Neural cell (in vitro differentiated cells): ENCODE measurements at regions not wholly inside any gene's neighbourhood (a gene's known extent, or its start where the extent isn't known, plus 50 kb on each side); places are given as distances from the start of the nearest gene placed in this dataset.

ENCODE experiments used
- H2AFZ ChIP-seq: fragments of 200-600, 300-800 bp; sonication (generic), shearing (Covaris generic); 2 replicates; pipeline ENCODE4 v1.6.0; 2014; ENCODE audit warnings: low read depth, mild to moderate bottlenecking, antibody characterized with exemption, low read length, moderate library complexity
- H3F3A ChIP-seq: fragments of 200-600 bp; shearing (Covaris generic); 2 replicates; pipeline ENCODE4 v1.6.1; 2016; ENCODE audit warnings: mild to moderate bottlenecking, moderate library complexity, mixed read lengths, antibody characterized with exemption, low read length; ENCODE audit not compliant: insufficient read depth, poor library complexity, severe bottlenecking
- H3K27ac ChIP-seq: fragments of 200-600, 300-800 bp; sonication (generic), shearing (Covaris generic); 2 replicates; pipeline ENCODE4 v1.5.1; 2014; ENCODE audit warnings: mild to moderate bottlenecking, low read length, moderate library complexity
- H3K27me3 ChIP-seq: fragments of 300-800, 200-600 bp; sonication (generic), shearing (Covaris generic); 2 replicates; pipeline ENCODE4 v1.6.0; 2014; ENCODE audit warnings: mild to moderate bottlenecking, low read depth, low read length, moderate library complexity; ENCODE audit not compliant: insufficient read depth
- H3K36me3 ChIP-seq: fragments of 300-800, 200-600 bp; sonication (generic), shearing (Covaris generic); 2 replicates; pipeline ENCODE4 v1.5.1; 2014; ENCODE audit warnings: mild to moderate bottlenecking, antibody characterized with exemption, low read length, moderate library complexity; ENCODE audit not compliant: insufficient read depth
- H3K4me2 ChIP-seq: fragments of 300-800, 200-600 bp; sonication (generic), shearing (Covaris generic); 2 replicates; pipeline ENCODE4 v1.6.0; 2014; ENCODE audit warnings: mild to moderate bottlenecking, low read length
- H3K4me3 ChIP-seq: fragments of 300-800, 200-600 bp; sonication (generic), shearing (Covaris generic); 2 replicates; pipeline ENCODE4 v1.5.1; 2014; ENCODE audit warnings: mild to moderate bottlenecking, low read length, moderate library complexity
- H3K79me2 ChIP-seq: fragments of 200-600 bp; shearing (Covaris generic); replicated peaks from 2 replicates; pipeline ENCODE4 v1.6.0; 2014; ENCODE audit warnings: mild to moderate bottlenecking, low read length, moderate library complexity; ENCODE audit not compliant: insufficient read depth
- H3K9ac ChIP-seq: fragments of 300-800, 200-600 bp; sonication (generic), shearing (Covaris generic); 2 replicates; pipeline ENCODE4 v1.6.1; 2016; ENCODE audit warnings: mild to moderate bottlenecking, low read length, mixed read lengths
- H3K9me2 ChIP-seq: fragments of 200-600 bp; shearing (Covaris generic); 2 replicates; pipeline ENCODE4 v1.6.1; 2016; ENCODE audit warnings: mild to moderate bottlenecking, low read length, mixed read lengths; ENCODE audit not compliant: insufficient read depth
- H3K9me3 ChIP-seq: fragments of 200-600, 300-800 bp; sonication (generic), shearing (Covaris generic); 2 replicates; pipeline ENCODE4 v1.6.1; 2016; ENCODE audit warnings: mild to moderate bottlenecking, mixed run types, low read length, moderate library complexity, mixed read lengths
- H4K20me1 ChIP-seq: fragments of 200-600 bp; shearing (Covaris generic); 2 replicates; pipeline ENCODE4 v1.6.1; 2016; ENCODE audit warnings: mild to moderate bottlenecking, mixed run types; ENCODE audit not compliant: insufficient read depth
- MXI1 ChIP-seq: fragments of 450-650 bp; conservative IDR thresholded peaks from 2 replicates; pipeline ENCODE4 v1.6.1; 2014; ENCODE audit warnings: antibody characterized with exemption, mild to moderate bottlenecking; ENCODE audit not compliant: poor library complexity, severe bottlenecking
- SMC3 ChIP-seq: fragments of 450-650 bp; conservative IDR thresholded peaks from 2 replicates; pipeline ENCODE4 v1.6.1; 2014; ENCODE audit warnings: antibody characterized with exemption, mild to moderate bottlenecking, moderate library complexity; ENCODE audit not compliant: poor library complexity

DNA sequence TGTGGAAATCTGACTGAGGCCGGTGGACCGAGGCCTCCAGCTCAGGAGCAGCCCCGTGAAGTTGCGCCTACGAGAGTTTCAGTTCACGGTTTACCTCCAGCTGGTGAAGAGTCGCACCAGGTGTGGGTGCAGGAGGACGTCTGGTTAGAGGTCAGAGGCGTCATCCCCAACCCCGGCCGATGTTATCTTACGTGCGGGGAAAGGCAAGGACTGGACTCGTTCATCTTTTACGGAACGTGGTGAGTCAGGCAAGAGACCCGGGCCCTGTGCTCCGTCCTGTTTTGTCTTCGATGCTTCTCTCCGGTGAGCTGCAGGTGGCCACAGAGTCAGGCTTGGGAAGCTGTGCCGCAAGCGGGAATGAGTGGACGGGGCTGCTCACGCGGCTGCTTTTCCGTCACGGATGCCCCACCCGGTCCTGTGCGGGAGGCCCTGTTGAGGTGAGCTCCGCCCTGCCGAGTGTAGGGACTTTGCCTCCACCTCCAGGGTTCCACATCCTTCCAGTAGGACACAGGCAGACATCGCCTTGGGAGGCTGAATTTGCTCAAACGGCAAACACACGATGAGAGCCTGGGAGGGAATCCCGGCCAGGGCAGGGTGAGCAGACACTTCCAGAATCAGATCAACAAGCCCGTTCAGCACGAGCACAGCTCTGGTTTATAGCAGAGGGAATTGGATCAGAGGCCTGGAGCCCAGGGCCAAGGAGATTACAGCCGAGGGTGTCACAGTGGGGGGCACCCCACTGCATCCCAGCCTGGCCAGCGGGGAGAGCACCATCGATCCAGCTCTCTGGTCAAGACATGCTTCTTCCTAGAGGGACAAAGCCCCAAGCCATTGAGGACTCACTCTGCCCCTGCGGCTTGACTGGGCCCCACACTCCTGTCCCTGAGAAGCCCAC, 50.1 kb upstream of the INPP5A start:
- no peaks in the 10 kb centered on the region for H3K79me2 ChIP-seq
- H3K36me3 ChIP-seq = no peaks in the 10 kb centered on the region
- TF ChIP-seq MXI1 = no peak
- no peak for TF ChIP-seq SMC3
- H3K27ac ChIP-seq = no peak overlapping the region
- H4K20me1 ChIP-seq = no peaks in the 10 kb centered on the region
- no peaks in the 10 kb centered on the region for H3K9me2 ChIP-seq
- no peaks in the 10 kb centered on the region for H3K27me3 ChIP-seq
- no peak overlapping the region for H3K4me3 ChIP-seq
- H3K9ac ChIP-seq = no peak overlapping the region
- no peaks in the 10 kb centered on the region for H3K9me3 ChIP-seq
- no peak overlapping the region for H3K4me2 ChIP-seq
- H3F3A ChIP-seq = no peaks in the 10 kb centered on the region
- H2AFZ ChIP-seq = no peak overlapping the region
